AG10803 (cell line): ENCODE measurements at regions not wholly inside any gene's neighbourhood (a gene's known extent, or its start where the extent isn't known, plus 50 kb on each side); places are given as distances from the start of the nearest gene placed in this dataset.

ENCODE experiments used
- DNase-seq: peaks from one replicate; pipeline ENCODE4 v3.0.0; 2010; ENCODE audit warnings: low read depth
- H3K4me3 ChIP-seq: 2 replicates; pipeline ENCODE4 v1.5.1; 2011; ENCODE audit warnings: mild to moderate bottlenecking, low read length, control low read depth
- CTCF ChIP-seq: conservative IDR thresholded peaks from 2 replicates; pipeline ENCODE4 v1.5.1; 2011; ENCODE audit warnings: mild to moderate bottlenecking, low read length, control low read depth, inconsistent platforms

GRCh38 chr6:87847135-87847829 lies 145.2 kb upstream of the AKIRIN2 start:
- no peak for TF ChIP-seq CTCF
- no peak overlapping the region for H3K4me3 ChIP-seq
- DNase-seq: no peak

GRCh38 chr6:87846434-87846833 lies 144.4 kb upstream of the AKIRIN2 start:
- TF ChIP-seq CTCF: no peak
- no peak for DNase-seq
- no peak overlapping the region for H3K4me3 ChIP-seq

- DNase-seq: no peak
- no peak for TF ChIP-seq CTCF
- no peak overlapping the region for H3K4me3 ChIP-seq
Observed at GRCh38 chr6:87840324-87840723, 138.3 kb upstream of the AKIRIN2 start.

- no peak overlapping the region for H3K4me3 ChIP-seq
- TF ChIP-seq CTCF: no peak
- no peak for DNase-seq
Observed at GRCh38 chr6:87837876-87838275, 135.8 kb upstream of the AKIRIN2 start.

- no peak for TF ChIP-seq CTCF
- DNase-seq: no peak
Observed at GRCh38 chr6:87837444-87837843, 135.4 kb upstream of the AKIRIN2 start.

GRCh38 chr6:87832025-87832825 lies 130.2 kb upstream of the AKIRIN2 start:
- peak overlapping the region; percentile 29 for H3K4me3 ChIP-seq
- peak; percentile 24 for DNase-seq
- peak; percentile 55 for TF ChIP-seq CTCF

More at GRCh38 chr6:87837444-87837843, 135.4 kb upstream of the AKIRIN2 start:
- H3K4me3 ChIP-seq: no peak overlapping the region

- no peak for TF ChIP-seq CTCF
- H3K4me3 ChIP-seq: no peak overlapping the region
- DNase-seq: no peak
Observed at GRCh38 chr6:87830907-87831306, 128.9 kb upstream of the AKIRIN2 start.
